Esophagus (tissue), 2 donors: ENCODE measurements at regions not wholly inside any gene's neighbourhood (a gene's known extent, or its start where the extent isn't known, plus 50 kb on each side); places are given as distances from the start of the nearest gene placed in this dataset.

ENCODE experiments used
- H3K27ac ChIP-seq, 2 donors: one replicate each; pipeline ENCODE4 v1.5.1; 2013; ENCODE audit warnings: low read depth in 2 of 2, mild to moderate bottlenecking in 2 of 2, inconsistent platforms in 1 of 2, low read length in 1 of 2, moderate library complexity in 1 of 2
- H3K27me3 ChIP-seq, 2 donors: one replicate each; pipeline ENCODE4 v1.6.1; 2013; ENCODE audit warnings: low read length in 2 of 2, control low read depth in 1 of 2, mild to moderate bottlenecking in 1 of 2; ENCODE audit not compliant: insufficient read depth in 2 of 2, control insufficient read depth in 1 of 2
- H3K36me3 ChIP-seq, 2 donors: one replicate each; pipeline ENCODE4 v1.6.1; 2013; ENCODE audit warnings: low read length in 1 of 2; ENCODE audit not compliant: control insufficient read depth in 2 of 2, insufficient read depth in 2 of 2
- H3K4me1 ChIP-seq, 2 donors: one replicate each; pipeline ENCODE4 v1.6.1; 2013; ENCODE audit warnings: low read length in 1 of 2; ENCODE audit not compliant: control insufficient read depth in 2 of 2, insufficient read depth in 2 of 2
- H3K4me3 ChIP-seq, 2 donors: one replicate each; pipeline ENCODE4 v1.5.1; 2013; ENCODE audit warnings: low read length in 2 of 2, mild to moderate bottlenecking in 2 of 2, low read depth in 1 of 2, moderate library complexity in 1 of 2
- H3K9me3 ChIP-seq, 2 donors: one replicate each; pipeline ENCODE4 v1.6.1; 2013; ENCODE audit warnings: mild to moderate bottlenecking in 2 of 2, low read depth in 1 of 2, low read length in 1 of 2, moderate library complexity in 1 of 2; ENCODE audit not compliant: control insufficient read depth in 2 of 2, insufficient read depth in 1 of 2
- WGBS, 2 donors: extraction: QIAGEN DNeasy Blood & Tissue Kit; methylation state at CpG; one replicate each; pipeline ENCODE4 v1.1.7; 2013; 5-methylcytosine and 5-hydroxymethylcytosine counted together
- donor health status: healthy with polysubstance abuse.
- donor health status: Bipolar disorder and iron deficiency.

GRCh38 chr7:155198196-155198892 is 99.3 kb upstream of the INSIG1 start:
- H3K4me1 ChIP-seq: no peaks in the 10 kb centered on the region
- no peak overlapping the region for H3K4me3 ChIP-seq
- H3K36me3 ChIP-seq: no peaks in the 10 kb centered on the region
- H3K27ac ChIP-seq: no peak overlapping the region
- 79 to 81% methylated on average over 21 to 22 of the region's 22 CpGs for WGBS, 2 donors
- H3K9me3 ChIP-seq: peaks cover 0 to 4% of the 10 kb centered on the region in 2 donors
- no peaks in the 10 kb centered on the region for H3K27me3 ChIP-seq

GRCh38 chr7:155198901-155199845 is 98.5 kb upstream of the INSIG1 start:
- Histone ChIP-seq H3K27ac (no peak overlapping the region), H3K4me1 (no peaks in the 10 kb centered on the region), H3K36me3 (no peaks in the 10 kb centered on the region), H3K27me3 (no peaks in the 10 kb centered on the region), H3K4me3 (no peak overlapping the region), H3K9me3 (peaks cover 0 to 4% of the 10 kb centered on the region in 2 donors)
- 73 to 75% methylated on average over 13 of the region's 13 CpGs for WGBS, 2 donors

DNA sequence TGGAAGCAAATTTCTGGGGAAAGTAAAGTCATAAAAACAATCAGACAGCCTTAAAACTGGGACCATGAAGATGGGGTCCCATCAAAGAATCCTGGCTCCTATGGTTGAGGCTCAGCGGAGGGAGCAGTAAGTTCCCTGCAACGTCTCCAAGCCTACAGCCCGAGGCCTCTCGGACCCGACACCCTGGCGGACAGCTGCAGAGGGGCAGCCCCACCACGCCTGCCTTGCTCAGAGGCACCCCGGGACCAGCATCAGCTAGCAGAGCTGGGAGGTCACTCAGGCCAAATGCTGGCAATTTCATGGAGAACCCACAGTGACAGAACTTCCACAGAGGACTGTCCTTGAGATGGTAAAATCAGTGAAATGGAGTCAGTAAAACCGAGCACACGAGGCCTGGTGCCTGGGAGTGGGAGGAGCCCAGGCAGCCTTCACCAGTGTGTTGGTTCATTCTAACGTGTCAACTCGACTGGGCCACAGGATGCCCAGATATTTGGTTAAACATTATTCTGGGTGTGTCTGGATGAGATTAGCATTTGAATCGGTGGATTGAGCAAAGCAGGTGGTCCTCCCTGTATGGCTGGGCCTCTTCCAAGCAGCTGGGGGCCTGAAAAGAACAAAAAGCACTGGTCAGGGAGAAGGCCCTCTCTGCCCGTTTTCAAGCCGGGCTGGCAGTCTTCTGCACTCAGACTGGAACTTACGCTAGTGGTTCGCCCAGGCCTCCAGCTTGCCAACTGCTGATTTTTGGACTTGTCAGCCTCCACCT is 96.2 kb upstream of the INSIG1 start:
- Histone ChIP-seq H3K9me3 (peaks cover 0 to 2% of the 10 kb centered on the region in 2 donors), H3K4me3 (no peak overlapping the region), H3K27ac (no peak overlapping the region), H3K36me3 (no peaks in the 10 kb centered on the region), H3K27me3 (no peaks in the 10 kb centered on the region), H3K4me1 (no peaks in the 10 kb centered on the region)
- WGBS, 2 donors: 88 to 91% methylated on average over 17 of the region's 17 CpGs

GRCh38 chr7:155202106-155202871 is 95.4 kb upstream of the INSIG1 start:
- 89 to 90% methylated on average over 15 of the region's 15 CpGs for WGBS, 2 donors
- H3K27ac ChIP-seq: no peak overlapping the region
- H3K27me3 ChIP-seq: no peaks in the 10 kb centered on the region
- H3K36me3 ChIP-seq: no peaks in the 10 kb centered on the region
- no peak overlapping the region for H3K4me3 ChIP-seq
- H3K9me3 ChIP-seq: peaks cover 0 to 2% of the 10 kb centered on the region in 2 donors
- no peaks in the 10 kb centered on the region for H3K4me1 ChIP-seq

- WGBS, 2 donors: 67 to 81% methylated on average over 17 of the region's 17 CpGs
- H3K27ac ChIP-seq: no peak overlapping the region
- peaks cover 0 to 5% of the 10 kb centered on the region in 2 donors for H3K9me3 ChIP-seq
Measured at GRCh38 chr7:155203059-155203881, 94.4 kb upstream of the INSIG1 start.

GRCh38 chr7:155203882-155204691 is 93.6 kb upstream of the INSIG1 start:
- no peaks in the 10 kb centered on the region for H3K4me1 ChIP-seq
- 78 to 86% methylated on average over 14 of the region's 14 CpGs for WGBS, 2 donors
- no peak overlapping the region for H3K4me3 ChIP-seq
- peaks cover 0 to 5% of the 10 kb centered on the region in 2 donors for H3K9me3 ChIP-seq
- H3K27ac ChIP-seq: no peak overlapping the region
- no peaks in the 10 kb centered on the region for H3K27me3 ChIP-seq
- H3K36me3 ChIP-seq: no peaks in the 10 kb centered on the region

More at GRCh38 chr7:155203059-155203881, 94.4 kb upstream of the INSIG1 start:
- Histone ChIP-seq H3K36me3 (no peaks in the 10 kb centered on the region), H3K27me3 (no peaks in the 10 kb centered on the region), H3K4me3 (no peak overlapping the region), H3K4me1 (no peaks in the 10 kb centered on the region)

DNA sequence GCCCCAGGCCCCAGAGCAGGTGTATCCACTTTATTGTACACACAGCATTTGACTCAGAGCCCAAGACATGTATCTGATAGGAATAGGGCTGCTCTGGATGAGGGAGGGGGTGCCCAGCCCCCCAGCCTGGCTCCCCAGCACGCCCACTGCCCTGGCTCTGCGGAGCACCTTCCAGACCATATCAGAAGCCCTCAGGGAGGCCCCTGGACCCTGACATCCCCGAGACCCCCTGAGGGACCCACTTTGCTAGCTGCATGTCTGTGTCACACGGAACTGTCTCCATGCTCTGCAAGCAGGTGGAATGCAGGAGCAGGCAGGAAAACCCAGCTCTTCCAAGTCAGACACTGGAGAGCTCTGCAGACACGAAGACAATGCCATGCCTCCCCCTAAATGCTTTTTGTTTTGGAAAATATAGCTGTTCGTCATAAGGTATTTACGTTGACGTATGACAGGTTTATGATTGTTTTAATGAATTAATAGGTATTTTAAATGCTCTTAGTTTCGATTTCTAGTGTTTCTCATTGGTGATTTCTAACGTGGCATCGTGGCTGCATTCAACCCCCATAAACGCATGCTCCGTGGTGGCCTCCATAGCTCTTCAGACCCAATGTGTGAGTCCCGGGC is 92.8 kb upstream of the INSIG1 start:
- no peaks in the 10 kb centered on the region for H3K27me3 ChIP-seq
- 65 to 68% methylated on average over 14 of the region's 14 CpGs for WGBS, 2 donors
- H3K36me3 ChIP-seq: no peaks in the 10 kb centered on the region
- no peak overlapping the region for H3K4me3 ChIP-seq
- H3K9me3 ChIP-seq: peaks cover 0 to 5% of the 10 kb centered on the region in 2 donors
- H3K27ac ChIP-seq: peak overlapping the region; percentile 38 to 65
- no peaks in the 10 kb centered on the region for H3K4me1 ChIP-seq
